ENCODE measurements at regions not wholly inside any gene's neighbourhood (a gene's known extent, or its start where the extent isn't known, plus 50 kb on each side); places are given as distances from the start of the nearest gene placed in this dataset.

- TF ChIP-seq CTCF (IDR thresholded peaks at IDR 0.05; ENCODE audit: low read depth, low read length, missing control alignments) = no peak
- no peak overlapping the region for H3K4me3 ChIP-seq (ENCODE audit: low read depth, low read length)
- peak; percentile 36 for DNase-seq (ENCODE audit: low read depth)
Measured at GRCh38 chr3:153090973-153091372, 71.1 kb upstream of the RAP2B start.

- TF ChIP-seq CTCF (IDR thresholded peaks at IDR 0.05; ENCODE audit: low read depth, low read length, missing control alignments) = no peak
- no peak overlapping the region for H3K4me3 ChIP-seq (ENCODE audit: low read depth, low read length)
- DNase-seq (ENCODE audit: low read depth) = no peak
Measured at GRCh38 chr3:153093629-153094028, 68.4 kb upstream of the RAP2B start.

GRCh38 chr3:153094386-153094785 is 67.6 kb upstream of the RAP2B start:
- no peak for TF ChIP-seq CTCF (IDR thresholded peaks at IDR 0.05; ENCODE audit: low read depth, low read length, missing control alignments)
- no peak for DNase-seq (ENCODE audit: low read depth)
- no peak overlapping the region for H3K4me3 ChIP-seq (ENCODE audit: low read depth, low read length)

GRCh38 chr3:153095441-153095840 is 66.6 kb upstream of the RAP2B start:
- no peak for DNase-seq (ENCODE audit: low read depth)
- no peak for TF ChIP-seq CTCF (IDR thresholded peaks at IDR 0.05; ENCODE audit: low read depth, low read length, missing control alignments)
- H3K4me3 ChIP-seq (ENCODE audit: low read depth, low read length) = no peak overlapping the region

GRCh38 chr3:153096731-153097131 is 65.3 kb upstream of the RAP2B start:
- no peak for TF ChIP-seq CTCF (IDR thresholded peaks at IDR 0.05; ENCODE audit: low read depth, low read length, missing control alignments)
- H3K4me3 ChIP-seq (ENCODE audit: low read depth, low read length) = no peak overlapping the region
- no peak for DNase-seq (ENCODE audit: low read depth)

GRCh38 chr3:153097213-153097612 is 64.8 kb upstream of the RAP2B start:
- no peak for DNase-seq (ENCODE audit: low read depth)
- no peak for TF ChIP-seq CTCF (IDR thresholded peaks at IDR 0.05; ENCODE audit: low read depth, low read length, missing control alignments)
- no peak overlapping the region for H3K4me3 ChIP-seq (ENCODE audit: low read depth, low read length)

- H3K4me3 ChIP-seq (ENCODE audit: low read depth, low read length) = no peak overlapping the region
- no peak for TF ChIP-seq CTCF (IDR thresholded peaks at IDR 0.05; ENCODE audit: low read depth, low read length, missing control alignments)
- DNase-seq (ENCODE audit: low read depth) = no peak
Measured at GRCh38 chr3:153099131-153099530, 62.9 kb upstream of the RAP2B start.
